B cell (primary cell): ENCODE measurements at regions not wholly inside any gene's neighbourhood (a gene's known extent, or its start where the extent isn't known, plus 50 kb on each side); places are given as distances from the start of the nearest gene placed in this dataset.

Experiments
- ATAC-seq: fragments of 200-7000 bp; cut with Tn5 transposase; one replicate; pipeline ENCODE4 v1.10.0; 2021; ENCODE audit warnings: low read depth, mild to moderate bottlenecking, moderate number of reproducible peaks, moderate library complexity
- CTCF ChIA-PET: fragments of 350-600 bp; sonication (Branson Sonifier 250); formaldehyde crosslinking; loops from one replicate; lab custom pipeline; 2021; ENCODE audit warnings: antibody characterized with exemption, inconsistent platforms; lab: Charles Lee
- POLR2A ChIA-PET: fragments of 350-600 bp; sonication (Branson Sonifier 250); formaldehyde crosslinking; loops from one replicate; lab custom pipeline; 2021; ENCODE audit warnings: antibody characterized with exemption; lab: Charles Lee
- DNase-seq: peaks from one replicate; pipeline ENCODE4 v3.0.0; 2013
- H2AFZ ChIP-seq: 2 replicates; pipeline ENCODE4 v1.6.1; 2012; ENCODE audit warnings: mild to moderate bottlenecking, low read depth, low read length; ENCODE audit not compliant: insufficient read depth, poor library complexity, severe bottlenecking
- H3K27ac ChIP-seq, 2 donors: 1 replicate in 1 of 2; 2 replicates in 1 of 2; pipeline ENCODE4 v1.5.1; 2012 to 2013; ENCODE audit warnings: low read length in 2 of 2, mild to moderate bottlenecking in 2 of 2, moderate library complexity in 1 of 2
- H3K27me3 ChIP-seq, 4 experiments: fragments of 200-600 bp in 1 of 4; sonication (generic) in 1 of 4; replicated peaks in 1 of 4; 1 replicate in 2 of 4; 2 replicates in 2 of 4; pipeline versions ENCODE4 v1.6.1 to v1.7.0; 2013 to 2016; ENCODE audit warnings: low read length in 3 of 4, mild to moderate bottlenecking in 2 of 4, mixed read lengths in 1 of 4, moderate library complexity in 1 of 4; ENCODE audit not compliant: insufficient read depth in 4 of 4, control insufficient read depth in 3 of 4; ENCODE audit errors: control extremely low read depth in 1 of 4
- H3K36me3 ChIP-seq, 2 experiments: replicated peaks in 1 of 2; 1 replicate in 1 of 2; 2 replicates in 1 of 2; pipeline versions ENCODE4 v1.6.1 to v1.7.1; 2013; ENCODE audit warnings: low read length in 1 of 2; ENCODE audit not compliant: insufficient read depth in 2 of 2, control insufficient read depth in 1 of 2; ENCODE audit errors: control extremely low read depth in 1 of 2, extremely low read depth in 1 of 2
- H3K4me1 ChIP-seq, 2 donors: fragments of 200-600 bp in 1 of 2; sonication (generic) in 1 of 2; 1 replicate in 1 of 2; 2 replicates in 1 of 2; pipeline versions ENCODE4 v1.5.1 to v1.6.1; 2013 to 2017; ENCODE audit warnings: low read length in 2 of 2; ENCODE audit not compliant: control insufficient read depth in 2 of 2, insufficient read depth in 2 of 2
- H3K4me2 ChIP-seq: replicated peaks from 2 replicates; pipeline ENCODE3; 2012; ENCODE audit warnings: mild to moderate bottlenecking, low read depth, low read length; ENCODE audit not compliant: poor library complexity, severe bottlenecking
- H3K4me3 ChIP-seq, 5 experiments: fragments of 200-600 bp in 1 of 5; sonication (generic) in 1 of 5; 1 replicate in 3 of 5; 2 replicates in 2 of 5; pipeline versions ENCODE4 v1.5.1 to v1.7.0; 2011 to 2016; ENCODE audit warnings: low read length in 4 of 5, mild to moderate bottlenecking in 4 of 5, low read depth in 2 of 5, control low read depth in 1 of 5, moderate library complexity in 1 of 5; ENCODE audit not compliant: insufficient read depth in 1 of 5; ENCODE audit errors: control extremely low read depth in 1 of 5, extremely low read depth in 1 of 5
- H3K79me2 ChIP-seq: fragments of 200-600 bp; sonication (generic); one replicate; pipeline ENCODE4 v1.6.0; 2016; ENCODE audit warnings: low read length; ENCODE audit not compliant: control insufficient read depth, insufficient read depth
- H3K9ac ChIP-seq: fragments of 200-600 bp; sonication (generic); 2 replicates; pipeline ENCODE4 v1.6.1; 2017; ENCODE audit warnings: mild to moderate bottlenecking, low read length, moderate library complexity
- H3K9me3 ChIP-seq, 3 donors: one replicate each; pipeline versions ENCODE4 v1.6.1 to v1.7.1; 2013; ENCODE audit warnings: low read length in 2 of 3; ENCODE audit not compliant: control insufficient read depth in 2 of 3, insufficient read depth in 1 of 3; ENCODE audit errors: control extremely low read depth in 1 of 3
- H4K20me1 ChIP-seq: 2 replicates; pipeline ENCODE4 v1.6.0; 2012; ENCODE audit warnings: mild to moderate bottlenecking, low read length; ENCODE audit not compliant: insufficient read depth, control insufficient read depth, poor library complexity, severe bottlenecking
- H3K27ac Mint-ChIP-seq: one replicate; pipeline ENCODE4 v1.8.0; 2021; ENCODE audit warnings: mixed read lengths
- H3K27me3 Mint-ChIP-seq: one replicate; pipeline ENCODE4 v1.8.0; 2021; ENCODE audit warnings: mixed read lengths
- H3K4me1 Mint-ChIP-seq: one replicate; pipeline ENCODE4 v1.8.0; 2021; ENCODE audit warnings: mixed read lengths
- H3K4me3 Mint-ChIP-seq: one replicate; pipeline ENCODE4 v1.8.0; 2021; ENCODE audit warnings: mixed read lengths
- H3K9me3 Mint-ChIP-seq: one replicate; pipeline ENCODE4 v1.8.0; 2022; ENCODE audit warnings: mixed read lengths; ENCODE audit not compliant: insufficient read depth
- EZH2 ChIP-seq: IDR thresholded peaks from 2 replicates; pipeline ENCODE4 v1.6.1; 2012; ENCODE audit warnings: borderline replicate concordance, low read depth, mild to moderate bottlenecking, moderate library complexity, low read length; ENCODE audit not compliant: insufficient read depth, poor library complexity, severe bottlenecking
- WGBS: methylation state at CpG from one replicate; pipeline ENCODE4 v1.1.5; 2013; ENCODE audit warnings: missing lambda C conversion rate; ENCODE audit not compliant: insufficient coverage; 5-methylcytosine and 5-hydroxymethylcytosine counted together
- intact Hi-C: fragments of 100-400 bp; cut with micrococcal nuclease; formaldehyde crosslinking; loops from one replicate; pipeline ENCODE4 v1.10.0; 2022
- TF ChIP-seq, protein P1 (sequence below): fragments of 200-600 bp; IDR thresholded peaks from one replicate; pipeline ENCODE4 v1.8.0; 2022; ENCODE audit warnings: antibody characterized with exemption, mild to moderate bottlenecking

DNA sequence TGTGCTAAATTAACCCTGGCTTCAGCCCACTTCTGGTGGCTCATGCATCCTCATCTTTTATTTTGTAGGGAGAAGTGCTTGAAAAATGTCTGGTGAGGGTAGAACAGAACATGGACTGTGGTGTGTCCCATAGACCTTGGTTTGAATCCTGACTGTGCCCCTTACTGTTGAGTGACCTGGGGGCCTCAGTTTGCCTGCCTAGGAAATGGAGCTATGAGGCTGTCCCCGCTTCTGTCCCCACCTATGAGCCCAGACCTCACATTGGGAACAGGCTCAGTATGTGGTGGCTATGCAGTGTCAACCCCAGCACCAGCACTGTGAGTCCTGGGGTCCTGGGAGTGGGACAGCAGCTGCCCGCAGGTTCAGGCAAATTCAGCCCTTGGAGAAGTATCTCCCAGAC, 186.3 kb upstream of the GSE1 start:
- intact Hi-C loops = no loop called here

DNA sequence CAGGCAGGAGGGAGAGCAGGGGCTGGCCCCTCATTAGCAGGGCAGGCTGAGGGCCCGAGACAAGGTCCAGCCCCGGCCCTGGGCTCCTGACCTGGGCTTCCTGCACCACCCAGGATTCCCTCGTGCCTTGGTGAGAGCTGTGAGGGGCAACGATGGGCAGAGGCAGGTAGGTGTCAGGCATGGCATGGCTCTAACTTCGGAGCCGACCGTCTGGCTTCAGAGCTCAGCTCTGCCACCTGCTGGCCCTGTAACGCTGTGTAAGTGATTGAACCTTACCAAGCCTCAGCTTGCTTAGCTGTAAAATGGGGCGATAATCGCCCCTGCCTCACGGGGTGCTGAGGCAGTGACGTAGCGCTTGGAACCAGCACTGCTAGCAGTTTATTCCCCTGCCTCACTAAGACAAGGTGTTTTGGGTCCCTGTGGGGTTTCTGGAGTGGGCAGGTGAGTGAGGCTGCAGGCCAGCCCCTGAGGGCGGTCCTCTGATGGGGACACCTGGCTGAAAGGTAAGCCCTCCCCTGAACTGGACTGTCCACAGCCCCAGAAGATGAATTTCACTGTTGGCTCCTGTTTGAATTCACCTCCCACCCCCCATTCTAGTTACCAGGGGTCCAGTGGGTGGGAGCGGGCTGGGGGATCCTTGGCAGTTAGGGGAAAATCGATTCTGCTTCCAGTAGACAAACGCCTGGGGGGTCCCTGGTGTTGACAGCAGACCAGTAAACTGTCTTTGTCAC, 184.8 kb upstream of the GSE1 start:
- peak; percentile 76 for ATAC-seq
- no peak overlapping the region for H3K27ac Mint-ChIP-seq
- intact Hi-C loops = loop anchor here (1.0 kb wide), 1 partner anchor 125 kb away; no protein-coding TSS in a partner anchor

More for the DNA sequence above, 186.3 kb upstream of the GSE1 start:
- no peak for ATAC-seq
- POLR2A ChIA-PET = no interaction called here
- Mint-ChIP-seq H3K4me1 (no peaks in the 10 kb centered on the region), H3K27ac (no peak overlapping the region), H3K27me3 (peaks cover 28% of the 10 kb centered on the region), H3K4me3 (no peak overlapping the region), H3K9me3 (no peaks in the 10 kb centered on the region)
- H3K27ac ChIP-seq = no peak overlapping the region
- H3K27me3 ChIP-seq = peaks cover 0 to 8% (median 0%) of the 10 kb centered on the region in 4 experiments
- no peak overlapping the region for H3K4me2 ChIP-seq
- no peaks in the 10 kb centered on the region for H4K20me1 ChIP-seq
- no peak overlapping the region for H2AFZ ChIP-seq
- CTCF ChIA-PET = interaction anchor here (1.2 to 2.2 kb wide), 3 partner anchors 11 to 182 kb away, joined by 3 to 8 read pairs (median 3); no protein-coding TSS in a partner anchor
- no peak overlapping the region for H3K4me3 ChIP-seq
- no peak for TF ChIP-seq EZH2
- TF ChIP-seq, protein P1, sequence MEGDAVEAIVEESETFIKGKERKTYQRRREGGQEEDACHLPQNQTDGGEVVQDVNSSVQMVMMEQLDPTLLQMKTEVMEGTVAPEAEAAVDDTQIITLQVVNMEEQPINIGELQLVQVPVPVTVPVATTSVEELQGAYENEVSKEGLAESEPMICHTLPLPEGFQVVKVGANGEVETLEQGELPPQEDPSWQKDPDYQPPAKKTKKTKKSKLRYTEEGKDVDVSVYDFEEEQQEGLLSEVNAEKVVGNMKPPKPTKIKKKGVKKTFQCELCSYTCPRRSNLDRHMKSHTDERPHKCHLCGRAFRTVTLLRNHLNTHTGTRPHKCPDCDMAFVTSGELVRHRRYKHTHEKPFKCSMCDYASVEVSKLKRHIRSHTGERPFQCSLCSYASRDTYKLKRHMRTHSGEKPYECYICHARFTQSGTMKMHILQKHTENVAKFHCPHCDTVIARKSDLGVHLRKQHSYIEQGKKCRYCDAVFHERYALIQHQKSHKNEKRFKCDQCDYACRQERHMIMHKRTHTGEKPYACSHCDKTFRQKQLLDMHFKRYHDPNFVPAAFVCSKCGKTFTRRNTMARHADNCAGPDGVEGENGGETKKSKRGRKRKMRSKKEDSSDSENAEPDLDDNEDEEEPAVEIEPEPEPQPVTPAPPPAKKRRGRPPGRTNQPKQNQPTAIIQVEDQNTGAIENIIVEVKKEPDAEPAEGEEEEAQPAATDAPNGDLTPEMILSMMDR = no peak
- H3K79me2 ChIP-seq = no peaks in the 10 kb centered on the region
- H3K9ac ChIP-seq = no peak overlapping the region
- H3K4me1 ChIP-seq = no peaks in the 10 kb centered on the region
- no peaks in the 10 kb centered on the region for H3K36me3 ChIP-seq
- H3K9me3 ChIP-seq = peaks cover 0 to 4% (median 0%) of the 10 kb centered on the region in 3 donors
- WGBS = 92% methylated on average over 2 of the region's 2 CpGs
- no peak for DNase-seq

More for the DNA sequence above, 184.8 kb upstream of the GSE1 start:
- Histone ChIP-seq H3K4me1 (no peaks in the 10 kb centered on the region), H3K4me3 (no peak overlapping the region), H4K20me1 (no peaks in the 10 kb centered on the region), H3K27me3 (peaks cover 0 to 8% (median 0%) of the 10 kb centered on the region in 4 experiments), H3K9me3 (peaks cover 0 to 4% (median 0%) of the 10 kb centered on the region in 3 donors), H2AFZ (no peak overlapping the region), H3K79me2 (no peaks in the 10 kb centered on the region), H3K27ac (no peak overlapping the region), H3K36me3 (no peaks in the 10 kb centered on the region), H3K9ac (no peak overlapping the region), H3K4me2 (no peak overlapping the region)
- H3K4me1 Mint-ChIP-seq = no peaks in the 10 kb centered on the region
- DNase-seq = peak; percentile 62
- WGBS = 46% methylated on average over 15 of the region's 17 CpGs
- CTCF ChIA-PET = interaction anchor here (0.6 to 2.8 kb wide), 11 partner anchors 9 to 188 kb away, joined by 3 to 15 read pairs (median 4); no protein-coding TSS in a partner anchor
- H3K9me3 Mint-ChIP-seq = no peaks in the 10 kb centered on the region
- POLR2A ChIA-PET = no interaction called here
- no peak overlapping the region for H3K4me3 Mint-ChIP-seq
- H3K27me3 Mint-ChIP-seq = peaks cover 24% of the 10 kb centered on the region
- no peak for TF ChIP-seq EZH2
- TF ChIP-seq, protein P1 = peak; percentile 69
